Stimulated activated CD8-positive, alpha-beta memory T cell treated with anti-CD3 and anti-CD28 coated beads, Interleukin-7, amount 100 ng/mL, for 1 hour (primary cell): ENCODE measurements at regions not wholly inside any gene's neighbourhood (a gene's known extent, or its start where the extent isn't known, plus 50 kb on each side); places are given as distances from the start of the nearest gene placed in this dataset.
A peak's percentile ranks its signal among the peaks of the same experiment; 100 is the strongest.

Experiments used
- DNase-seq, 2 donors: peaks; one replicate each; pipeline ENCODE4 v3.0.0-alpha.2; 2020; ENCODE audit warnings: low read depth in 2 of 2

DNA sequence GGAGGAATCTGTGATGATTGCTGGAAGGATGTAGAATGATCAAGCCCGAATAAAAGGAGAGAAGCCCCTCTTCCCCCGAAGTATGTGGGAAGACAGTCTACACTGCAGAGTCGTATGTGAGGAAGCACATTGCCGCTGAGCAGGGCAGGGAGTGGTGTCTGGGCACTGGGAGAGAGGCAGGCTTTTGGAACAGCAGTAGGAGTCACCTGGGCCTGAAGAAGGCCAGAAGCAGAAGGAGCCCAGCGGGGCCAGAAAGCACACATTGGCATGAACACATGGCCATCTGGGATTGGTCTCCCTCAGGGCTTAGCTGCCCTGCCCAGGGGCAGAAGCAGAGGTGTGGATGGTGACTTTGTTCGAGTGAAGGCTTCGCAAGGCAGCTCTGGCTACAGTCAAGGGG is 162.8 kb downstream of the ERCC6L2 start:
- DNase-seq: no peak

GRCh38 chr9:96034553-96035122 is 159.1 kb downstream of the ERCC6L2 start:
- no peak for DNase-seq

- no peak for DNase-seq
These were observed 158.4 kb downstream of the ERCC6L2 start for GRCh38 chr9:96033896-96034295.

DNA sequence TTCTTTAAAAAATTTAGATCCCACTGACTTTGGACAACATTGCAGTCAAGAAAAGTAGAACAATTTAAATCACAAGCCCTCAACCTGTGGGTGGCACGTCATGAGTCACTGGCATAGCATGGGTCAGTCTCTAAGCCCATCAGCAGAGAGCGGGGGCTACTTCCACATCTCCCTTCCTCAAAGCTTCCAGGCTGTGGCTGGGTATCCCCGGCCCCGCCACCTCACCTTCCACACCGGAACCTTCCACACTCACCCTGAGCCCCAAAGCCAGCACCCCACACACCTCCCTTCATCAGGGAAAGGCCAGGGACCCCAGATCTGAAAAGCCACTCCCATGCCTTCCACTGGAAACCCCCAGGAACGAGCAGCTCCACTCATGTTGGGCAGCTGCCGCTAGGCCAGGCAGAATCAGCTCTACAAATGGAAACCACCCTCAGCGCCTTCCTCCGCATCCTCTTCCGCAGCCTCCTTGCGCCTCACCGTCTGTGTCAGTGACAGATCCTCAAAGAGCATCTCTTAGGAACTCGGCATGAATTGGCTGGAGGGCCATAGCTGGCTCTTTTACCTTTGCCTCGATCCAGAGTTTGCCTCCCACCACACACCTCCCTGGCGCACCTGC is 156.5 kb downstream of the ERCC6L2 start:
- no peak for DNase-seq

DNA sequence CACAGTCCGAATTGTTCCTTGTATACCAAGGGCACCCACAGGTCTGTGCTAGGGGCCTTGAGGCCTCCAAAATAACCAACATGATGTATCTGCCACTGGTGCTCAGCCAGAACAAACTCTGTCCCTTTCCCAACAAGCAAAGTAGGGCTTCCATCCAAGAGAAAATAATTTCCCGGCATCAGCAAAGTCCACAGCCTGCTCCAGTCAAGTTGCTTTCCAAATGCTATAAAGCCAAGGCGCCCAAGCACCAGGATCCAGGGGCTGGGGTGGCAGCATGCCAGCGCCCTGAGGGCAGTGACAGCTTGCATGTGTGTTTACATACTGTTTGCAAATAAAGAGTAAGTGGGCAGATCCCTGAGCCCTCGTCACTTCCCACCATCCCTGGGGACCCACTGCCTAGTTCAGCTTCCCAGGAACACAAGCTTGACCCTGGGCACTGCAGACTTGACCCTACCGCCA is 155.9 kb downstream of the ERCC6L2 start:
- no peak for DNase-seq

GRCh38 chr9:96029722-96030530 is 154.4 kb downstream of the ERCC6L2 start:
- no peak for DNase-seq

DNA sequence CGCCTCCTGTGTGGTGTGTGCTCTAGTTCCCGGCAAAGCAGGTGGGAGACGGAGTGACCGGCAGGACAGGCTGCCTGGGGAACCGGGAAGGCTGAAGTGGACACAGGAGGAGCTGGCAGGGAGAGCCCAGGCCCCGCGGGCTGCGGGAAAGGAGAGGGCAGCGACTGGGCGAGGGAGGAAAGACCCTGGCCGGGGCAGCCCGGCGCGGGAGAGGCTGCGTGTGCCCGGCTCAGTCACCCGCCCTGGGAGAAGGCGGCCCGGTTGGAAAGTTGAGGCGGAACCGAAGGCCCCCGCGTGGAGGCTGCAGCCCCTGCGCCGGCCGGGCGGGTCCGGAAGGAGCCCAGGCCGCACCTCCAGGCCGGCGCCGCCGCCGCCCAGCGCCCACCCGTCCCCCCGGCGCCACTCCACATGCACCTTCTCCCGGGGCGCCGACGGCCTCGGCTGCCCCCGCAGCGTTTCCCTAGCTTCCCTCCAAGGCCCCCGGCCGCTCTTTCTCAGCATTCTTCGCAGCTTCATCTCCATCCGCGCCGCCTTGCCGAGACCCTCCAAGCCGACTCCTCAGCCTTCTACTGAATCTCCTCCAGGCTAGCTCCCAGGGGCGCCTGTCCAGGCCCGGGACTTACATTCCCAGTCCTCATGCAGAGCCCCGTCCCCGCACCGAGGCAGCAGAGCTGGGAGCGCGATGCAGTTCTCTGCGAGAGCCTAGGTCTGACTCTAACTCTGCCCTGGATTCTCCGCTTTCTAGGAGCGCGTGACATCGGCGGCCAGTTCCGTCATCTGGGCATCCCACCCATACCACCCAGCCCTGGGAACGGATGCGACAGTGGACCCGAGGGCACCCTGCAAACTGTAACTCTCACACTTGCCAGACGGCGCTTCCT is 152.0 kb downstream of the ERCC6L2 start:
- no peak for DNase-seq

DNA sequence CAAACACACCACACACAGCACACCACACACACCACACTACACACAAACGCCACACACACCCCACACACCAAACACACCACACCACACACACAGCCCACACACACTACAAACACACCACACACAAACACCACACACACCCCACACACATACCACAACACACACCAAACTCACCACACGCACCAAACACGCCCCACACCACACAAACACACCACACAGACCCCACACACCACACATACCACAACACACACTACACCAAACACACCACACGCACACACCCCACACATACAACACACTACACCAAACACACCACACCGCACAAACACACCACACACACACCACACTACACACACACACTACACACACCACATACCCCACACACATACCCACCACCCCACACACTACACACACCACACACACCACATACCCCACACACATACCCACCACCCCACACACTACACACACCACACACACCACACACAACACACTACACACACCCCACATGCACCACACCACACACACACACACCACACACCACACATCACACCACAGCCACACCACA is 151.2 kb downstream of the ERCC6L2 start:
- no peak for DNase-seq

DNA sequence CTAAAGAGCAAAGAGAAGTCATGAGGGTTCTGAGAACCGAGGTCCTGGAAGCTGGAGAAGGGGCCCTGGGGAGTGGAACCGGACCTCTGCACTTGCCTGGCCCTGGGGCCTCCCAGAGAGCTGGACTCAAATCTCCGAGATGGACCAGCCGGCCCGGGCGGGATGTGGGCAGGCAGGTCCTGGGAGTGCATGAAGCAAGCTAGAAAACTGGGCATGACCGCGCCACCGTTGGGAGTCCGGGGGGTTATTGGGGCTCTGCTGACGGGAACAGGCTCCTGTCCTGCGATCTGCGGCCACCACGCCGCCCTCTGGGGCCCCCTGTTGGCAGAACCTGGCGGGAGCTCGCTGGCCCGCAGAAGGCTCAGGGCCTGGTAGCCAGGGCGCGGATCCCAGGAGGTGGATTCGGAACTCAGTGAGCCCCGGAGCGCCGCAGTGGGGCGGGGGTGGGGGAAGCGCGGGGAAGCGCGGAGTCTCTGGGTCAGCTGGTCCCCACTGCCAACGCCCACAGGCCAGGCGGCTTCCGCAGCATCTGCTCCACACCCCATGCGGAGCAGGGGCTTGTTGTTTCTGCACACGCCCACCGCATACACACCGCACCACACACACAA is 150.6 kb downstream of the ERCC6L2 start:
- DNase-seq: no peak

GRCh38 chr9:96023486-96023885 is 148.0 kb downstream of the ERCC6L2 start:
- no peak for DNase-seq

GRCh38 chr9:96022445-96023051 is 147.1 kb downstream of the ERCC6L2 start:
- DNase-seq: no peak

- DNase-seq: no peak
These were observed 146.3 kb downstream of the ERCC6L2 start for GRCh38 chr9:96021551-96022444.

DNA sequence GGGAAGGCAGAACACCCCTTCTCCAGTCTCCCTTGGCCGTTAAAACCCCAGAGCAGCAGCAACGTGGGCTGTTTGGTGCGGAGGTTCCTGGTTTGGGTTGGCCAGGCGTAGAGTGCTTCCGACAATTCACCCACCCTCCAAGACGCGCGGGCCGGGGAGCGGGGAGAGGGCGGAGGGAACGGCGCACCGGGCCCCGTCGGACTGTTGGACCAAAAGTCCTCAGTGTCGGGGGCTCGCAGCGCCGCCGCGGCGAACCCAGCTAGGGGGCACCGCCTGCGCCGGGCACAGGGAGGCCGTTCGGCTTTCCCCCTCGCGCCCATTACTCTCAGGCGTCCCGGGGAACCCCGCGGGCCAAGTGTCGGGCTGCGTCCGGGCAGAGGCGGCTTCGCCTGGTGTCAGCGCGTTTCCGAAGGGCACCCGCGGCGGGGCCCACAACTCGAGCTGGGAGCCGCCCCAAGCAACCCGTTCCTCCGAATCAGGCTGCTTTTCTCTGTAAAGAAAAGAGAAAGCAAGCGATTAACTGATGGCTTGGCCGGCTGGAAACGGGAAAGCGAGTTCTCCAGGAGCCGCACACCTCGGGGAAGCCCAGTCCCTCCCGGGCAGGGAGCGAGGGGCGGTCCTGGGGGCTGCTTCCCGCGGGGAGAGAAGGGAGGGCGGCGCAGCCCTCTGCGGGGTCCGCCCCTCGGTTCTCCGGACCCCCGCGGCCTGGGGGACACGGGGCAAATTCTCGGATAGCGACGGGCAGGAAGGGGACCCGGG is 145.5 kb downstream of the ERCC6L2 start:
- DNase-seq: peak; percentile 32 to 34

GRCh38 chr9:96020300-96020791 is 144.9 kb downstream of the ERCC6L2 start:
- DNase-seq: no peak
